Choroid plexus epithelial cell (primary cell): ENCODE measurements at regions not wholly inside any gene's neighbourhood (a gene's known extent, or its start where the extent isn't known, plus 50 kb on each side); places are given as distances from the start of the nearest gene placed in this dataset.

Source experiments
- DNase-seq: peaks from one replicate; pipeline ENCODE4 v3.0.0-alpha.2; 2010; ENCODE audit warnings: low read depth
- H3K4me3 ChIP-seq: 2 replicates; pipeline ENCODE4 v1.5.1; 2011; ENCODE audit warnings: low read depth, mild to moderate bottlenecking, control low read depth, low read length, moderate library complexity
- CTCF ChIP-seq: conservative IDR thresholded peaks from 2 replicates; pipeline ENCODE4 v1.5.1; 2011; ENCODE audit warnings: low read depth, mild to moderate bottlenecking, control low read depth, inconsistent platforms, low read length, moderate library complexity

- H3K4me3 ChIP-seq = no peak overlapping the region
- DNase-seq = no peak
- TF ChIP-seq CTCF = no peak
These were observed 54.1 kb downstream of the IRF2BPL start for GRCh38 chr14:76974365-76974764.

GRCh38 chr14:76971549-76971948 lies 57.0 kb downstream of the IRF2BPL start:
- no peak for DNase-seq
- H3K4me3 ChIP-seq = no peak overlapping the region
- TF ChIP-seq CTCF = no peak

GRCh38 chr14:76968621-76969063 lies 59.9 kb downstream of the IRF2BPL start:
- no peak for TF ChIP-seq CTCF
- DNase-seq = no peak
- no peak overlapping the region for H3K4me3 ChIP-seq

- DNase-seq = no peak
- no peak overlapping the region for H3K4me3 ChIP-seq
- TF ChIP-seq CTCF = no peak
These were observed 60.7 kb downstream of the IRF2BPL start for GRCh38 chr14:76967788-76968187.

GRCh38 chr14:76965232-76965631 lies 63.3 kb downstream of the IRF2BPL start:
- no peak for DNase-seq
- no peak for TF ChIP-seq CTCF

GRCh38 chr14:76964695-76965094 lies 63.8 kb downstream of the IRF2BPL start:
- DNase-seq = no peak

More at GRCh38 chr14:76965232-76965631, 63.3 kb downstream of the IRF2BPL start:
- H3K4me3 ChIP-seq = no peak overlapping the region

More at GRCh38 chr14:76964695-76965094, 63.8 kb downstream of the IRF2BPL start:
- H3K4me3 ChIP-seq = no peak overlapping the region
- TF ChIP-seq CTCF = no peak
